ENCODE measurements at regions not wholly inside any gene's neighbourhood (a gene's known extent, or its start where the extent isn't known, plus 50 kb on each side); places are given as distances from the start of the nearest gene placed in this dataset.

- TF ChIP-seq CTCF (IDR thresholded peaks at IDR 0.05; ENCODE audit: borderline replicate concordance, extremely low read depth, low read length, poor library complexity, severe bottlenecking) = no peak
- TF ChIP-seq EZH2 (IDR thresholded peaks at IDR 0.05; ENCODE audit: borderline replicate concordance, low read depth, low read length, severe bottlenecking) = no peak
Measured at GRCh38 chr11:19639603-19640105, 73.0 kb upstream of the NAV2 start.
